Renal pelvis (tissue), 1 donor: ENCODE measurements at regions not wholly inside any gene's neighbourhood (a gene's known extent, or its start where the extent isn't known, plus 50 kb on each side); places are given as distances from the start of the nearest gene placed in this dataset.
"Not testable (repeated sequence)": the region's sequence is repeated elsewhere in the genome, so short reads cannot be mapped to it uniquely, and the experiment has no call there.

Experiments used
- DNase-seq: peaks from one replicate; pipeline ENCODE4 v3.0.0-alpha.2; 2013

DNA sequence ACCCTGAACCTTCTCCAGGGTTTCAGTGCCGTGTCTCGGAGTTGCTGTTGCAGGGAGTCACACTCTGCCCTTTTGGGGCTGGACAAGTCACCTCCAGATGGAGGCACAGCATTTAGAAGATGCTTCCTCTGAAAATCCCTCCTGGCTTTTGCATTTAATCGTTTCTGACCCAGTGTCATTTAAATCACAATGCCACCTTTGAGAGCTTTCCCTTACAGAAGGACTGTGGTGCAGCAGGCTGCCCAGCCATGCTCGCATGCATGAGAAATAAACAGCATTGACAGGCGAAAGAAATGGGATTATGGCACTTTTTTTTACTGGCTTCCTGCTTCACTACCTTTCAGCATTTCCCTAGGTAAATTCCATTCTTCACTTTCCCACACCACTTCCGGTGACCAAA lies 113.4 kb upstream of the DYRK2 start:
- no peak for DNase-seq

GRCh38 chr12:67535971-67536370 lies 112.6 kb upstream of the DYRK2 start:
- no peak for DNase-seq

- DNase-seq: no peak
Measured at GRCh38 chr12:67539329-67539728, 109.2 kb upstream of the DYRK2 start.

- DNase-seq: no peak
Measured at GRCh38 chr12:67539946-67540345, 108.6 kb upstream of the DYRK2 start.

- no peak for DNase-seq
Measured at GRCh38 chr12:67540920-67541624, 107.5 kb upstream of the DYRK2 start.

DNA sequence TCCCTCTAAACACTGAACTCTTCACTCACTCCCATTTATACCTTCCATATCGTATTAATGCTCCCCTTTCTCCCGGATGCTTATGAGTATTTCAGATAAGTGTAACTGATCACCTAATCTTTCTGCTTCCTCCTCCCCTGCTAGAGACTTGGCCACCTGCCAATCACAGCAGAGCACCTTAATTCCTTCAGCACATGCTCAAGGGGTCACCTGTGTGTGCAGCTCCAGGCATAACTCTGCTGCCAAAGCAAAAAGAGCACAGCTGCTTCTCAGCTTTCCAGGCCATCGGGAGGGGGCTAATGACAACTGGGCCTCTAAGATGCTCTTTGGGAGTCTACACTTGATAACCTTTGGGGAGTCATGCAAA lies 106.9 kb upstream of the DYRK2 start:
- DNase-seq: peak; percentile 30

GRCh38 chr12:67543021-67543770 lies 105.3 kb upstream of the DYRK2 start:
- no peak for DNase-seq

GRCh38 chr12:67545298-67545697 lies 103.2 kb upstream of the DYRK2 start:
- DNase-seq: no peak

DNA sequence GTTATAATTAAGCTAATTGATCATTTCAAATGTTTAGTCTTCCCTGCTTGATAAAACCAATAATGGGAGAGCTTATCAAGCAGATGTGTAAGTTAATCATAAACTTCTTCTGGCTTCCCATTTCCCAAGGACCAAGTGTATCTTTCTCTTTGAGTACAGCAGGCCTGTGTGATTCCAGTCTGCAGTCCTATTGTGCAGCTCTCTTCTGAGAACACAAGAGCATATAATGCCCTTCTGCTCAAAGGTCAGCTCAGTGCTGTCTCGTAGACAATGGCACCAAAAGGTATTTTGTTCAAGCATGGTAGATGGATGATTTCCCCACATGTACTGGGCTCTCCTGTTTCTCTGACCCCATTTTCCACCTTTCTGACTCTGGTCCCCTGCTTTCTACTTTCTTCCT lies 101.8 kb upstream of the DYRK2 start:
- DNase-seq: no peak

DNA sequence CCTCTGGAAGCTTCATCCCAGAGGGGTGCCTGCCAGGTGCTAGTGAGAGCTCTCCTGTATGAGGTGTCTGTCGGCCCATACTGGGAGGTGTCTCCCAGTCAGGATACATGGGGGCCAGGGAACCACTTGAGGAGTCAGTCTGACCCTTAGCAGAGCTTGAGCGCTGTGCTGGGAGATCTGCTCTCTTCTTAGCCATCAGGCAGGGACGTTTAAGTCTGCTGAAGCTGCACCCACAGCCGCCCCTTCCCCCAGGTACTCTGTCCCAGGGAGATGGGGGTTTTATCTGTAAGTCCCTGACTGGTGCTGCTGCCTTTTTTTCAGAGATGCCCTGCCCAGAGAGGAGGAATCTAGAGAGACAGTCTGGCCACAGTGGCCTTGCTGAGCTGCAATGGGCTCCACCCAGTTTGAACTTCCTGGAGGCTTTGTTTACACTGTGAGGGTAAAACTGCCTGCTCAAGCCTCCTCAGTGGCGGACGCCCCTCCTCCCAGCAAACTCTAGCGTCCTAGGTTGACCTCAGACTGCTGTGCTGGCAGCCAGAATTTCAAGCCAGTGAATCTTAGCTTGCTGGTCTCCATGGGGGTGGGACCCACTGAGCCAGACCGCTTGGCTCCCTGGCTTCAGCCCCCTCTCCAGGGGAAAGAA lies 93.3 kb upstream of the DYRK2 start:
- DNase-seq: not testable (repeated sequence)

DNA sequence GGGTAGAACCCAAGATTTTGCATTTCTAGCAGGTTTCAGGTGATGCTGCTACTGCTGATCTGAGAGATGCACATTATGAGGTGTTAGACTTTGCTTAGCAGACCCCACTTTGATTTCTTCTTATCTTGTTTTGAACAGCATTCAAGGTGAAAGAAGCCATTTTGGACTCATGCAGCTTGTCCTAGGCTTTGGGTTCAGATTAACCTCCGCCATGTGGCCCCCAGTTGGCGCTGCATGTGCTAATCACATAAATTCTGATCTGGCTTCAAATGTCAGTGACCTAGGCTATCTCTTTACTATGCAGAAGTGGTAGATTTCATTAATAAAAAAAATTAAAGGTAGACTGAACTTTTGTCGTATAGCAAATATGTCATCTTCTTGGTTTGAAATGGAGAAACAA lies 89.8 kb upstream of the DYRK2 start:
- no peak for DNase-seq

DNA sequence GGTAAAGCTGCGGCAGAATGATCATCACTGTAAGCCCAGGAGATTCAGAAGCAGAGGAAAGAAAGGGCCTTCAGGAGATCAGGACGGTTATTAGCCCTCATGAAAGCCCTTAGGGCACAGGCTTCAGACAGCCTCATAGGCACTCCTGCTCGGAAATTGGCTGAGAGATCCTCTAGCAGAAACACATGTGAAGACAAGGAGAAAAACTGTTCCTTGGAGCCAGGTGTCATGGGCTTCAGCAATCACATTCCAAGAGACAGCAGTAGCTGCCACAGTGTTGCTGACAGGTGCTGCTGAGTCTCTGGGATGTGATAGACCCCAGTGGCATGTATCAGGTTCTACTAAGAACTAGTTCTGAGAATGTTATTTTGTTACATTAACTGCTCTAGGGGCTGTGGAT lies 88.8 kb upstream of the DYRK2 start:
- no peak for DNase-seq

DNA sequence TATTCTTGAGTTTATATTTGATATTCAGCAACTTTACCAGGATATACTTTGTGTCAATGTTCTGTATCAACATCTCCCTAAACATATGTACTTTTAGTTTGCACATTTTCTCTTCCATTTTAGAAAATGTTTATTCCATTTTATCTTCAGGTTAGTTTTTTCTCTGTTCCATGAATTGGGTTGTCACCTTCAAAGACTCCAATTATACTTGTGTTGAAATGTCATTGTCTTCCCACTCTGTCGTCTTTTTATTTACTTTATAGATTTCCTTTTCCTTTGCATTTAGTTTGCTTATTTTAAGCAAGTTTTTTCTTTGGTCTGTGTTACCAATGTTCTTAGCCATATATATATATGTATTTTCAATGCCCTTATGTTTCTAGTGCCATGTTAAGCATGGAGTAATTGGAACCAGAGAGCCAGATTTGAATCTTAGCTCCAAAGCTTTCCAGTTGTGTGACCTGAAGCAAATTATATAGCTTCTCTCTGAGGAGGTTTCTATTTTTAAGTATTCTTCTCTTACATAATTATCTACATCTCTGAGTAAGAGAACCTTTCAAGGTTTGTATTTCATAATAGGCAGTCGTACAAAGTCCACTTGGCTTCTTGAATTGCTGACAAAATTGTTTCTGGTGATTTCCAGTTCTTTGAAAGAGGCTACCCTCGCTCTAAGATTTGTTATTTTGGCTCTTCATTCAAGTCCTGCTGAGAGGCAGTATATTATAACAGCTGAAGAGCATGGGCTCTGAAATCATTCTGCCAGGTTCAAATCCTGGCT lies 85.8 kb upstream of the DYRK2 start:
- no peak for DNase-seq

DNA sequence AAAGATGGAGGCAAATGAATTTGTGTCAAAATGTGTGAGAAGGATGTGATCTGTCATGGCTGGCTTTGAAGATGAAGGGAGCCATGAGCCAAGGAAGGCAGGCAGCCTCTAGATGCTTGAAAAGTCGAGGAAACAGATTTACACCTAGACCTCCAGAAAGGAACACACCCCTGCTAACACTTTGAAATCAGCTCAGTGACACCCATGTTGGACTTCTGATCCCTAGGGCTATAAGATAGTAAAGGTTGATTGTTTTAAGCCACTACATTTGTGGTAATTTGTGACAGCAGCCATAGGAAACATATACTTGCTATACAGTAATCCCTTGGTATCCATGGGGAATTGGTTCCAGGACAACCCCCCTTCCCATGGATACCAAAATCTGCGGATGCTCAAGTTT lies 80.5 kb upstream of the DYRK2 start:
- no peak for DNase-seq

GRCh38 chr12:67572492-67572891 lies 76.1 kb upstream of the DYRK2 start:
- DNase-seq: no peak

GRCh38 chr12:67573566-67573965 lies 75.0 kb upstream of the DYRK2 start:
- no peak for DNase-seq

GRCh38 chr12:67578976-67579661 lies 69.4 kb upstream of the DYRK2 start:
- DNase-seq: no peak

- DNase-seq: no peak
Measured at GRCh38 chr12:67579662-67580003, 68.9 kb upstream of the DYRK2 start.

GRCh38 chr12:67582238-67582834 lies 66.2 kb upstream of the DYRK2 start:
- no peak for DNase-seq

DNA sequence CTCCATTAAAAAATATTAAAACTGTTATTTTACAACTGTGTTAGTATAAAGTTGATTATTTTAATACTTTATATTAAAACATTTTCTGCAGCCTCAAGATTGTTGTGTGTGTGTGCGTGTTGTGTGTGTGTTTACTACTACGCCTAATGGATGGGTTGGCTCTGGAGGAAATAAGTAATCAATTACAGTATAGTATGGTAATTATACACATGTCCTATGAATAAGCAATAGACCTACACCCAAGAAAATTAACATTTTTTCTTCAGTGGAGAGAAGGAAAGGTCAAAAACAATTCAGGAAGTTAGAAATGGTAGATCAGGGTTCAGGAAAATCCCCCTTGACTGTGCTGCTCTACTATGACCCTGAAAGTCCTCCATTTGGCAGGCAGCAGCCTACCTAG lies 65.7 kb upstream of the DYRK2 start:
- DNase-seq: no peak

GRCh38 chr12:67586951-67587350 lies 61.6 kb upstream of the DYRK2 start:
- no peak for DNase-seq

- no peak for DNase-seq
Measured at GRCh38 chr12:67589078-67589477, 59.5 kb upstream of the DYRK2 start.
